Peyer's patch (tissue), 4 donors: ENCODE measurements at regions not wholly inside any gene's neighbourhood (a gene's known extent, or its start where the extent isn't known, plus 50 kb on each side); places are given as distances from the start of the nearest gene placed in this dataset.

Experiments
- DNase-seq, 3 donors: peaks; one replicate each; pipeline ENCODE4 v3.0.0-alpha.2; 2017 to 2019
- H3K27ac ChIP-seq, 4 donors: fragments of 200-600 bp; sonication (generic); one replicate each; pipeline ENCODE4 v1.5.1; 2016 to 2019
- H3K27me3 ChIP-seq, 2 donors: fragments of 200-600 bp; sonication (generic); one replicate each; pipeline ENCODE4 v1.5.1; 2019
- H3K36me3 ChIP-seq, 3 donors: fragments of 200-600 bp; sonication (generic); one replicate each; pipeline ENCODE4 v1.5.1; 2016 to 2019
- H3K4me1 ChIP-seq, 4 donors: fragments of 200-600 bp; sonication (generic); one replicate each; pipeline ENCODE4 v1.5.1; 2016 to 2019
- H3K4me3 ChIP-seq, 4 donors: fragments of 200-600 bp; sonication (generic); 1 replicate in 3 of 4; 2 replicates in 1 of 4; pipeline ENCODE4 v1.5.1; 2016 to 2019; ENCODE audit warnings: mild to moderate bottlenecking in 1 of 4
- H3K9me3 ChIP-seq, 4 donors: fragments of 200-600 bp; sonication (generic); one replicate each; pipeline ENCODE4 v1.5.1; 2016 to 2019; ENCODE audit warnings: mild to moderate bottlenecking in 1 of 4
- POLR2A ChIP-seq, 2 donors: fragments of 450-650 bp; IDR thresholded peaks; one replicate each; pipeline ENCODE4 v1.5.1; 2017; ENCODE audit warnings: antibody characterized with exemption in 2 of 2, mild to moderate bottlenecking in 2 of 2, moderate library complexity in 2 of 2
- TF ChIP-seq, protein P1 (sequence below), 6 experiments: fragments of 450-650 bp in 4 of 6; fragments of 200-600 bp in 2 of 6; sonication (generic) in 1 of 6; IDR thresholded peaks; one replicate each; pipeline ENCODE4 v1.5.1; 2017 to 2019; ENCODE audit warnings: antibody characterized with exemption in 6 of 6, mild to moderate bottlenecking in 3 of 6, moderate library complexity in 1 of 6

DNA sequence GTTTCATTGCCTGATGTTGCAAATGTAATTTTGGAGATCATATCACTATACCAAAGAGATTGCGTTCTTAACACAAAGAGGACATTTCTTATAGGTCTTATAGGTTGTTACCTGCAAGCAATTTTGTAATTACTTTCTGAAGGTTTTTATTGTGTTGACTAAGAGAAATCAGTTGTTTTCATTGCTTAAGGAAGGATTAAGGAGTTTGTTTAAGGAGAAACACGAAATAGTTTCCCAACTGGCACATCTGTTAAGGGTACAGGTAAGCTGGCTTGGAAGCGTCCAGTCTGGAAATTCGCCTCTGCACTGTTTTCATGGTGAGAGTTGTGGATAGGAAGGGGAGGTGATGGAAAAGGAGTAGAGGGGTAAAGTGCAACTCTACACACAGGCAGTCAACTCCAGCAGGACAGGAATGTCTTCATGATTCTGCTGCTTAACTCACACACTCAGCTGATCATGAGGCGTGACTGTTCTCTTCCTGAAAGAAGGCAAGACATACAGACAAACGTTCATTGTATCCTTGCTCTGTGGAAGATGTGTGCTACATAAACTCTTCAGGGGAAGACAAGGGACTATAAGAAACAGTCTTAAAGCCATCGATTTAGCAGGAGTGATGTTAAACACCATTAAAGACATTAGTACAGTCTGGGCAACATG, 61.4 kb upstream of the ACSL3 start:
- no peak overlapping the region for H3K27ac ChIP-seq
- no peak for TF ChIP-seq POLR2A (IDR thresholded peaks at IDR 0.05)
- TF ChIP-seq, protein P1, sequence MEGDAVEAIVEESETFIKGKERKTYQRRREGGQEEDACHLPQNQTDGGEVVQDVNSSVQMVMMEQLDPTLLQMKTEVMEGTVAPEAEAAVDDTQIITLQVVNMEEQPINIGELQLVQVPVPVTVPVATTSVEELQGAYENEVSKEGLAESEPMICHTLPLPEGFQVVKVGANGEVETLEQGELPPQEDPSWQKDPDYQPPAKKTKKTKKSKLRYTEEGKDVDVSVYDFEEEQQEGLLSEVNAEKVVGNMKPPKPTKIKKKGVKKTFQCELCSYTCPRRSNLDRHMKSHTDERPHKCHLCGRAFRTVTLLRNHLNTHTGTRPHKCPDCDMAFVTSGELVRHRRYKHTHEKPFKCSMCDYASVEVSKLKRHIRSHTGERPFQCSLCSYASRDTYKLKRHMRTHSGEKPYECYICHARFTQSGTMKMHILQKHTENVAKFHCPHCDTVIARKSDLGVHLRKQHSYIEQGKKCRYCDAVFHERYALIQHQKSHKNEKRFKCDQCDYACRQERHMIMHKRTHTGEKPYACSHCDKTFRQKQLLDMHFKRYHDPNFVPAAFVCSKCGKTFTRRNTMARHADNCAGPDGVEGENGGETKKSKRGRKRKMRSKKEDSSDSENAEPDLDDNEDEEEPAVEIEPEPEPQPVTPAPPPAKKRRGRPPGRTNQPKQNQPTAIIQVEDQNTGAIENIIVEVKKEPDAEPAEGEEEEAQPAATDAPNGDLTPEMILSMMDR (IDR thresholded peaks at IDR 0.05): no peak
- no peaks in the 10 kb centered on the region for H3K36me3 ChIP-seq
- no peak overlapping the region for H3K4me3 ChIP-seq
- H3K9me3 ChIP-seq: no peaks in the 10 kb centered on the region
- DNase-seq: no peak
- H3K27me3 ChIP-seq: no peaks in the 10 kb centered on the region
- H3K4me1 ChIP-seq: peaks cover 0 to 18% (median 0%) of the 10 kb centered on the region in 4 donors

DNA sequence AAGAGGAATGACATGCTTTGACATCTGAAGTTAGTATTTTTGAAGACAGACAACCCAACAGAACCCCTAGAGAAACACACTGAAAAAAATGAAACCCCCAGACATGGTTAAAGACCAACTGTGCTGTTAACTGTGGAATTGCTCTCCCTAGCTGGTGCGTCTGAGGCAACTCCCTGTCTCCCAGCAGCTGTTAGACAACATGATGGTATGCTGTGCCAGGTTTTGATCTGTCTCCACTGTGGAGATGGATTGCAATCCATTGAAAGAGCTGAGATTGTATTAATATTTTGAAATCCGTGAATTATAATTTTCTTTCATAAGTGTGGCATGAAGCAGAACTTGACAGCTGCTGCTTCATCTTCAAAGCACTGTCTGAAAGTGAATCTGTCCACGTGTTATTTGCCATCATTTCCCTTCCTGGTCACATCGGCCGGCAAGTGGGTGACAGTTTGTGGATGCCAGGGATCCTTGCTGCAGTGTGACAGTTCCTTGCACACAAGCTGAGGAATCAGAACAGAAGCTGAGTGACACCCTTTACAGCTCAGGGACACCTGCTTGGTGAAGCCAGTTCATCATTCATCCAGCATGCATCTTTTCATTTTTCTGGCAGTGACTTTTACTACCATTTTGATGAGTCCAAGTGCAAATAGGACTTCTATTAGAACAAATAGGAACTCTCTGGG, 58.2 kb upstream of the ACSL3 start:
- H3K4me3 ChIP-seq: no peak overlapping the region
- H3K27ac ChIP-seq: no peak overlapping the region
- no peaks in the 10 kb centered on the region for H3K4me1 ChIP-seq
- no peaks in the 10 kb centered on the region for H3K27me3 ChIP-seq
- no peaks in the 10 kb centered on the region for H3K9me3 ChIP-seq
- no peak for DNase-seq
- H3K36me3 ChIP-seq: no peaks in the 10 kb centered on the region
- TF ChIP-seq POLR2A (IDR thresholded peaks at IDR 0.05): no peak
- TF ChIP-seq, protein P1 (IDR thresholded peaks at IDR 0.05): no peak

DNA sequence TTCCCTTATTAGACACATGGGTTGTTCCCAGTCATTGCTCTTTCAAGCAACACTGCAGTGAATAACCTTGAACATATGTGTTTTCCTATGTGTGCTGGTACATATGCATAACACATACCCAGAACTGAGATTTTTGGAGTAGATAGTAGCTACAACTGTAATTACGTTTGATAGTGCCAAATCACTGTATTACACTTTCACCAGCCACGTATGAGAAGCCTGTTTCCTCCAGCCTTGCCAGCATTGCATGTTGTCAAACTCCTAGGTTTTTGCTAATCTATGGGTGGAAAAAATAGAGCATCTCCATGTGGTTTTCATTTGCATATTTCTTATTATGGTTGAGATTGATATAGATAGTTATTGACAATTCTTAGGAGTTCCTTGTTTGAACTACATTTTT, 56.5 kb upstream of the ACSL3 start:
- Histone ChIP-seq H3K36me3 (no peaks in the 10 kb centered on the region), H3K27me3 (no peaks in the 10 kb centered on the region), H3K4me1 (no peaks in the 10 kb centered on the region), H3K27ac (no peak overlapping the region), H3K9me3 (no peaks in the 10 kb centered on the region), H3K4me3 (no peak overlapping the region)
- TF ChIP-seq, protein P1 (IDR thresholded peaks at IDR 0.05): no peak
- no peak for TF ChIP-seq POLR2A (IDR thresholded peaks at IDR 0.05)
- no peak for DNase-seq

DNA sequence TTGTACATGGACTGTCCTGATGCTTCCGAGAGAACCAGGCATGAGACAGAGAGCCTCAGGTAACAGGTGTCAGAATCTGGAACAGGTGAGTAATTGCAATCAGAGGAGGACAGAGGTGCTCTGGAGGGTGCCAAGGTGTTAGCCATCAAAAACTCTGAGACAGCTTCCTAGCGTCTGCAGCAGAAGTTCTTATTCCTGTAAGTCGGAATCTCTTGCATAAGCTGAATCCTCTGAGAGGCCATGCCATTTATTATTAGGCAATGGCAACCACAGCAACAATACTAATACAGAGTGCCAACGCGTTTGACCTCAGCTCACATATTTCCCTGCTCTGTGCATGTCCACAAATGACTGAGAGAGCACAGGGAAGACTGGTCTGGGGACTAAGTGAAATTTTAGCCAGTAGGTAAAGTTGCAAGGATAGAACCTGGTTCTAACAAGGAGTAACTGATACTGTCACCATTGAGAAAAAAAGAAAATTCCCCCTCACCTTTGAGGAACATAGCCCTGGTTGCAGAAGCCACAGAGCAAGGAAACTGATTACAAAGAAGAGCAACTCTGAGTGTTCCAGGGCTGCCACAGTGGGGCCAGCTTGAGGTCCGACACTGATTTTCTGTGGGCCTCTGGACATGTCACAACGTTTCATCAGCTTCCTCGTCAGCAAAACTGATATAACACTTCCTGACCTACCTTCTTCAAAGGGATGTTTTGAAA, 55.1 kb upstream of the ACSL3 start:
- no peak for TF ChIP-seq POLR2A (IDR thresholded peaks at IDR 0.05)
- TF ChIP-seq, protein P1 (IDR thresholded peaks at IDR 0.05): no peak
- no peak overlapping the region for H3K4me3 ChIP-seq
- no peak overlapping the region for H3K27ac ChIP-seq
- H3K4me1 ChIP-seq: no peaks in the 10 kb centered on the region
- no peak for DNase-seq
- no peaks in the 10 kb centered on the region for H3K36me3 ChIP-seq
- H3K27me3 ChIP-seq: no peaks in the 10 kb centered on the region
- no peaks in the 10 kb centered on the region for H3K9me3 ChIP-seq

DNA sequence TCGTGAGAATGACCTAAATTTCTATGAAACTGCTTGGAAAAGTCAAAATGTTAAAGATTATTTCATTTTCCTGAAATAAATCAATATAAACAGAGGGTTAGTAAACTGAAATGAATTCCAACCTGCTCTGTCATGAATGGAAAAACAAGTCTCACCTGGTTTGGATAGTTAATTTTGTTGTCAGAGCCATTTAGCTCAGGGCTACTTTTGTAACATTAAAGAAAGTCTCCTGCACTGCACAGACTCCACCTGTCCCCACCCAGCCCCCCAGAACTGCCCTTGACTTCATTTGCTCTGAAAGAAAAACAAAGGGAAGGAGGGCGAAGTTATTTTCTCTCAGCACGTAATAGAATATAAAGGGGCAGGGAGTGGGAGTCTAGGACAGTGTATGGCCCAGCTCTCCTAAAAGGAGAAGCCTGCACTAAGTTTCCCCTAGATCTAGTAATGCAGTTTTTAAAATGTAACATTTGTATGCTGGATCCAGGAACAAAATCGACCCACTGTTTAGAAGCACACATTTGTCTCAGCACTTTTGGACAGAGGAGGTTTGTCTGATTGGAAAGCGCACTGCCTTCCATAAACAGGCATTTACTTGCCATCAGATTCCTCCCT, 54.2 kb upstream of the ACSL3 start:
- Histone ChIP-seq H3K27ac (no peak overlapping the region), H3K27me3 (no peaks in the 10 kb centered on the region), H3K4me3 (no peak overlapping the region), H3K4me1 (no peaks in the 10 kb centered on the region), H3K36me3 (no peaks in the 10 kb centered on the region), H3K9me3 (no peaks in the 10 kb centered on the region)
- no peak for DNase-seq
- TF ChIP-seq, protein P1 (IDR thresholded peaks at IDR 0.05): no peak
- TF ChIP-seq POLR2A (IDR thresholded peaks at IDR 0.05): no peak
